ENCODE measurements at regions not wholly inside any gene's neighbourhood (a gene's known extent, or its start where the extent isn't known, plus 50 kb on each side); places are given as distances from the start of the nearest gene placed in this dataset.
"Not testable (repeated sequence)": the region's sequence is repeated elsewhere in the genome, so short reads cannot be mapped to it uniquely, and the experiment has no call there.

DNA sequence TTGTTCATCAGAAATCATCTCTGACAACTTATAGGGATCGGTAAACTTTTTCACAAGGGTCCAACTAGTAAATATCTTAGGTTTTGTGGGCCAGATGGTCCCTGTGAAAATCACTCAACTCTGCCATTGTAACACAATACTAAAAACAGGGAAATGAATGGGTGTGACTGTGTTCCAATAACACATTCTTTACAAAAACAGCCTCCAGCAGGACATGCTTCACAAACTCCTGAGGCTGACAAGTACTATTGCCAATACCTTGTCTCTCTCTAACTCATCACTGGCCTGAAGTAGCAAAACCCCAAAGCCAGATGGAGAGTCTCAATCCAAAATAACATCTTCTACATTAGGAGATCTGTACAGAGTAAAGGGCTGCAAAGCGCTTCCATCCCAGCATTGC lies 312.3 kb downstream of the TOX3 start:
- no peak for DNase-seq

DNA sequence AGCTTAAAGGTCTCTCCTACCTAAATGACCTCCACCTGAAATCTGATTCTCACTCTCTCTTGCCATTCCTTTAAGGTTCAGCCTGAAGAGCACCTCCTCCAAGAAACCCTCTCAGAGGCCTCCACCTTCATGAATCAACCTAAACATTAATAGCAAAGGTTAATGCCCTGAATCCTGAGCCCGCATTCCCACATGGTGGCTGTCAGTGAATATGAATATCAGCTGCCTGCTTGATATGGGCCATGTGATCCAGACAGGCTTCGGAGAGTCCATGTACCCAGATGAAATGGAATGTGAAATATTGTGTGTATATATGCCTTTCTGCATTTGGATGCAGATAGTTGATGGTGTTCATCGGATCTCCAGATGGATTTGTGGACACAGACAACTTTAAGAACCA lies 317.5 kb downstream of the TOX3 start:
- DNase-seq: no peak

DNA sequence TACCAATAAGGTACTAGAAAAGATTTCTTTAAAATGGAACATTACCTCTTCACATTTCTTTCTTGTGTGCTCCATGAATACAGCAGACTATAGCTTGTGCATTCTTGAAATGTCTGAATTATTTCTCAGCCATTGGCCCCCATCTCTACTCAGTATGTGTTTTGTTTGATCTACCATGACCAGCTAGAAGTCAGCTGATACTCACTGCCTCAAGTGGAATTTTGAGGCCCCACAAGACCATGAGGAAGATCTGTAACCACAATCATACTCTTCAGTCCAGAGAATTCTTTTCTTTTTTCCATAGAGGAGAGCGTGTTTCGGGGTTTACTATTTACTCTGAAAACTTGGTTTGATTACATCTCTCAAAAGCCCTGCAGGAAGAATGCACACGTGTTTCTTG lies 319.1 kb downstream of the TOX3 start:
- DNase-seq: no peak

DNA sequence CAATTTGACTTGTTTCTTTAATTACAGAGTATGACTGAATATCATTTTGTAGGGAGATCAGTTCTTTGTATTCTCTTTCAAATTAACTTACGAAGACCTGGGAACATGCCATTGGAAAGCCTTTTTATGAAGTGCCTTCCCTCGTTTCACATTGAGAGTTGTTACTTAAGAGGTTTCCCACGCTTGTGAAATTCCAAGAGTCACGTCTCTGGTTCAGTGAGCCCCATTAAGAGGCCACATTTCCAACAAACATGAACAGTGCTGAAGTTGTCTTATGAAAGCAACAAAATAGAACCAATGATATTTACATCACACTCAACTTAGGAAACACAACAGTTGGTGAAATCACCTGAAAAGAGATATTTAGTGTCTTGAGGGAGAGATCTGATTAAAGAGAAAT lies 334.1 kb downstream of the TOX3 start:
- no peak for DNase-seq

DNA sequence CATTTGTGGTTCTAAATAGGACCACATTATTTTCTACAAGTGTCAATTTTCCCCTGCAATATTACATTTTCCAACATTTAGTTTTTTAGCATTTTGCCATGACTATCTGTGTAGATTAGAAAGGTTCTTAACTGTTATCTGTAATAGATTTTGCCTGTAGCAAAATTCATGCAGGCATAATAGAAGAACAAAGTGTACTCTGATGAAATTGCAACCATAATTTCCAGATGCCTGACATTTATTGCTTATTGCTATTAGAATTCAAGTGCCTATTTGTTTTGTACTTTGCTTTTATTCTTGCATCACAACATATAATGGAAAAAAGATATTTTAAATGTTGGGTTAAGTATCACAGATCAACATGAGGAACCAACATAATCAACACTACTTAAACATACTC lies 337.7 kb downstream of the TOX3 start:
- DNase-seq: no peak

DNA sequence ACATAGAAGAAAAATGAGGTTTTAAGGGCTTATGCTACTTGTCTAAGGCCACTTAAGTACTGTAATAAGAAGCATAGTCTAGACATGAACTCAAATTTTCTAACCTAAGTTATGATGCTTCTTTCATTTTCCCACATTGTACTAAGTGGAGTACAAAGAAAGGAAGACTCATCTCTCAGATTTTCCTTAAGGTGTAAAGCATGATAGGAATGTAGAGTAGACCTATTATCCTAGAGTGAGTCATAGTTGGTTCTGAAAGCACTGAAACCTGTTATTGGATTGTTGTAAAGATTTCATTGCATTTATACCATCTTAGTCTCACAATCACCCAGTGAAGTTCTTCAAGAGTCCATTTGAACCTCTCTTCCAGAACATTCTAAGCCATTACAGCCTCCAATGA lies 343.8 kb downstream of the TOX3 start:
- DNase-seq: no peak

DNA sequence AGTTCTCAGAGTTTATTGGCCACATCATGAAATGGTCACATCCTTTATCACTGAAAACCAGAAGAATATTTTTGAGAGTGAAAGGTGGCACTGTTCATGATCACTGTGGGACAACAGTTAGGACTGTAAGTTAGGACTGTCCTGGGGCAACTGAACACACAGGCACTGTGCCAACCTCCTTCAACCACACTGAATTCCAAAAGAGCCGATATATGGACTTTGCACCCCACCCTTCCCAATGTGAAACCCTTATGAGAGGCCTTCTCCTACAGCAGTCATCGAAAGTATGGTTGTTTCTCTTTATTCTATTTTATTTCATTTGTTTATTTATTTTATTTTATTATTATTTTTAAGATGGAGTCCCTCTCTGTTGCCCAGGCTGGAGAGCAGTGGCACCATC lies 353.5 kb downstream of the TOX3 start:
- DNase-seq: no peak

DNA sequence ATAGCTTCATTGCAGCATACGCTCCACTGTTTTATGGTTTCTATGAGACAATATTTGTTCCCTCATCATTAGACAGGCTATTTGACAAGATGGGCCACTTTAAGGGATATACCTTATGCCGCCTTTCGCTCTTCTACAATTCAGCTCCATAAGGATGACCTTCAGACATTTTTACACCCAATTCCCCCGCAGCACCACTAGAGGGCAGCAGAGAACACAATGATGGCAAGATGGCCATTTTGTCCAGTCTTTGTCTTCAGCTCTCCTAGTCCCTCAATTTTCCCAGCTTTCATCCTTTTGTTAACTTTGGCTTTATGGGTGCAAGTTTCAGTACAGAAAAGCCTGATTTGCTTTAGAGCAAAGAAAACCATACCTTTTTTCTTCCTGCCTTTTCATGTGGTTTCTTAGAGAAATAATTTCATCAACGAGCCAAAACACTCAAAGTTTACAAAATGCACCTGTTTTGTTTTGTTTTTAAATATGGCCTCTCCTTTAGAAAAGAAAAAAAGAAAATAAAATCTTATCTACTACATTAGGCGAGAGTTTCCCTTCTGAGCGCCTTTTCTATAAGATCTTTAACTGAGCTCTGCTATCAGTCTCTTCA lies 355.3 kb downstream of the TOX3 start:
- DNase-seq: peak; percentile 31

DNA sequence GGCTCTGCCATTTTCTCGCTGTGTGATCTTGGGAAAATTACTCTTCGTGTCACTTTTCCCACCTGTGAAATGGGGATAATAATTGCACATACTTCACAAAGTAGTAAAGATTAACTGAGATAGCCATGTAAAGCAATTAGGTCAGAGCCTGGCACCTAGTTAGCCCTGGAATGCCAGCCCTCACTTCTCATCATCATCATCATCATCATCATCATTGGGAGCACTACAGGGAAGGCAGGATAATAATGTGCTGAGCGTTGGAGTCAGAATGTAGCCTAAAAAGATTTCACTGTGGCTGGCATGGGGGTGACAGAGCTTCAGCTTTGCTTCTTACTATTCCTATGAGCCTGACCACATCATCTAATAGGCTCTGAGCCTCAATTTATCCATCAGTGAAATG lies 362.6 kb downstream of the TOX3 start:
- DNase-seq: no peak

DNA sequence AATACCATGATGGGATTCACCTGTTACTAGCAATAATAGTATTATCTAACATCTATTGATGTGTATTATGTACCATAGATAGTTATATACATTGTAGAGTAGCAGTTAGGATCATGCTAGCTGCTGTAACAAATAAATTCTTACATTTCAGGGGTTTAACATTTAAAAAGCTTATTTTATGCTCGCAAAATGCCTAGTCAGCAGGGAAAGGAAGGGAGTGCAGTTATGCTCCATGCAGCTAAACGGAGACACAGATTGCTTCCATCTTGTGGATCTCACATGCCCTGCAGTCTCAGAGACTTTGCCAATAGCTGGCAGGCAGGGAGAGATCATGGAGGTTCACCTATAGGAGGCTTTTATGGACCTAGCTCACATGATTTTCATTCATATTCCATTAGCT lies 364.1 kb downstream of the TOX3 start:
- no peak for DNase-seq

DNA sequence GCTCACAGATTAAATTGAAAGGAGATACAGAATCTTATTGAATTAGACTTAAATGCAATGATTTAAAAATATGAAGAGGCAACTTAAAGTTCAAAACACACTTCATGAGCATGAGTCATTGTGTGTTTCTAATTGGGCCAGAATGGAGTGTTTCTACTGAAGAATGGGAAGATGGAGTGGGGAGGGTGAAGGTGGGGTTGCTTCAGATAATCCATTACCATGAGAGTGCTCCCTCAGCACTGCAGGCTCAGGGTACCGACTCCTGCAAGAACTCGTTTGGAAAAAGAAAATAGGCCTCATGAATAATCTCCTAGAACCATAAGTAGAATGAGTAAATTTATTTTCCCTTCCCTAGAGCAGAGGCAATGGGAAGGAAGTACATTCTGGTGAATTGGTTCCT lies 372.8 kb downstream of the TOX3 start:
- no peak for DNase-seq

DNA sequence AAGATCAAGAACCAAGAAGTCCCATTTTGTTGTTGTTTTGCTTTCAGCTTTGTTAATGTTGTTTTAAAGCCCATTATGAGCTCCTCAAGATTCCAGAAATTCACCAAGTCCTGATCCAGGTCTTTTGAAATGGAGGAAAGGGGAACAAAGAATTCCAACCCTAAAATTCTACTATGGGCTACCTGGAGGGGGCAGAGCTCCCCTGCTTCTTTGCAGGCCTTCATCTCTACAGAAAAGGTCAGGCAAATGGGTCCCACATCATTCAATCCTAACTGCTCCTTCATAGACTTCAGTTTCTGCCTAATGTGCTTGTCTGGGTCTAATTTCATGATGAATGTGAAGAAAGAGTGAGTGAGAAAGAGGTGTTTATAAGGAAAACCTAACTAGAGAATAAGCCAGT lies 375.5 kb downstream of the TOX3 start:
- DNase-seq: no peak

DNA sequence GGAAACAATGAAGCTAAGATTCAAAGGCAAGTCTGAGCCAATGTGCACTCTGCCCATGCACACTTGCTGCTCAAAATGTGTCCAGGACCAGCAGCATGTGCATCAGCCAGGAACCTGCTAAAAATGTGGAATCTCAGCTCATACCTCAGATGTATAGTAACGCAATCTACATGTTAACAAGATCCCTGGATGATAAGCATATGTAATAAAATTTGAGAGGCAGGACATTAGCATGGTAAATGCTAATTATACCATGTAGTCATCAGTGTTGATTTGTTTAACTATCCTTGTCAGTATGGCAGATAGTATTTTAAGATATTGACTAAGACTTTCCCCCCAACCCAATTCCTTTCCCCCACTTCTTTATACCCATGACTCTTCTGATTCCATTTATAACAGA lies 379.6 kb downstream of the TOX3 start:
- no peak for DNase-seq

DNA sequence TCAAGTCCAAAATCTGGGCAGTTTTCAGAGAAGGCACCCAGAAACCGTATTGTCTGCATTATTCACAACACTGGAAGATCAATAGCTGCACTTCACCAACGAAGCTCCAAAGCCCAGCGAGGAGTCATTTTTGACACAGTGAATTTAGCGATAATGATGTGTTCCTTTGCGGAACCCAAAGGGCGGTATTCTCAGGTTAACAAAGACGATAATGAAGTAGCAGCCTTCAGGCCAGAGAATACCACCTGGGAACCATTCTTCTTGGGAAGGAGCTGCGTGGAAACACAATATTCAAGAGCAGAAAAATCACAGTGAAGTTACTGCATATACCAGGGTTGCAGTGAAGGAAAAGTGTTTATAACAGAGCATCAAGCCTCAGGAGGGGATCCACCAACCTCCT lies 381.0 kb downstream of the TOX3 start:
- DNase-seq: no peak

DNA sequence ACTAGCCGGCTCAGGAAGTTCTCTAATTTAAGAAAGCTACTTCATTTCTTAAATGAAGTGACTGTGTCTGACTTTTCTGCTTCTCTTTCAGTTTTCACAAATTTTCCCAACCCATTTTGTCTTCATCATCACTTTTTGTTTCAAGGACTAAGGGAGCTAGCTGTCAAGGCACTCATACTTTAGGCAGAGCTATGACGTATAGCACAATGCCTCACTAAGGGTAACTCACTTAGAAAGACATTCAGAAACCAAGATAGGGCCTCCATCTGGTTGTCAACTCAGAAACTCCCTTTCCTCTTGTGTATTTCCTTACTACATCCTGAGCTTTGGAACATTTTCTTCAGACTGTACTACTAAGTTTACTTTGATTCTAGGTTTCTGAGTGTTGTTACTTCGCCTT lies 397.9 kb downstream of the TOX3 start:
- DNase-seq: no peak

DNA sequence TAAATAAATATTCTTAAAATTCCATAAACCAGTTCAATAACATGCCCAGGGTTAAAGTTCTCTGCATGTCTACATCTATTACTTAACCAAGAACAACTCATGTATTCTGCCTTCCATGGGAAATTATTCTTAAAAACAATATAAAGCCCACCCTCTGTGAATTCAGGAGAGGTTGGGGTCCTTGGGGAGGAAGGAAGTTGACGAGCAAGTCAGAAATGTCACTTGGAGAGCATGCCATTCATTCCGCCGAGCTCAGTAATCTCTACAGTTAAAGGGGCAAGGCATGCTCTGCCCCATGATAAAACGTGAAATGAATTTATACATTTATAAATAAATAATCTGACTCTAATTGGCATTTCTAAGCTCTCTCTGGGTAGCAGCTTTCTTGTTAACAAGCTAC lies 405.1 kb downstream of the TOX3 start:
- no peak for DNase-seq

DNA sequence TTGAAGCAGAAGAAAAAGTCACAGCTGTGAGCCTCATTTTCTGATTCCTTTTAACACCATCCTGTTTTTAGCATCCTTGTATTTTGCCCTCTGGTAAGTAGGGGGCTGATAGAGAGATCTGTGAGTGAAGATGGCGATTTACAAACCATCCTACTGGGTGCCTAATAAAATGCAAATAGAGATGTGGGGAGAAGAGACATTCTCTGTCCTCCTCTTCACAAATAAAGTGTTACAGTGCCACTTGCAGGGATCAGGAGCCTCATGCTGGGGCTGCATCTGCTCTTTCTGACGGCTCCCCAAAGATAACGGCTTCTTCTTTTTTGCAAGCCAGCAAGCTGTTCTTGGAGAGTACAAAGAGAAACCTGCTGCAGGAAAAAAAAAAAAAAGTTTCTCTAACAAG lies 418.6 kb downstream of the TOX3 start:
- DNase-seq: no peak

DNA sequence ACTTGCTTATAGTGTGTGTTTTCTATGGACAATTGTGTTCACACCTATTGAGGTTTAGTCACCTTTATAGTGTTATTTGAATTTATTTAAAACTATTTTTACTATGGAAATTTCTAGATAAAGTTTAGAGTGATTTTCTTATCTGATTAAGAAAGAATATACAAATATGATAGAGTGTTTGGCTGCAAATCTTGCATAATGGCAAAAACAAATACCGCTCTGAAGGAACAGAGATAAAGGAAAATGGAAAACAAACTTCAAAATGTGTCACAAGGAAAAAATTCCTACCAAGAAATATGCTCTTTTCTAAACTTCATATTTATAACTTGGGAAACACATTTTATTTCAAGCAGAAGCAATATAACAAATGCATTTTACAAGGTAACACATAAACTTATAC lies 423.1 kb downstream of the TOX3 start:
- DNase-seq: no peak

DNA sequence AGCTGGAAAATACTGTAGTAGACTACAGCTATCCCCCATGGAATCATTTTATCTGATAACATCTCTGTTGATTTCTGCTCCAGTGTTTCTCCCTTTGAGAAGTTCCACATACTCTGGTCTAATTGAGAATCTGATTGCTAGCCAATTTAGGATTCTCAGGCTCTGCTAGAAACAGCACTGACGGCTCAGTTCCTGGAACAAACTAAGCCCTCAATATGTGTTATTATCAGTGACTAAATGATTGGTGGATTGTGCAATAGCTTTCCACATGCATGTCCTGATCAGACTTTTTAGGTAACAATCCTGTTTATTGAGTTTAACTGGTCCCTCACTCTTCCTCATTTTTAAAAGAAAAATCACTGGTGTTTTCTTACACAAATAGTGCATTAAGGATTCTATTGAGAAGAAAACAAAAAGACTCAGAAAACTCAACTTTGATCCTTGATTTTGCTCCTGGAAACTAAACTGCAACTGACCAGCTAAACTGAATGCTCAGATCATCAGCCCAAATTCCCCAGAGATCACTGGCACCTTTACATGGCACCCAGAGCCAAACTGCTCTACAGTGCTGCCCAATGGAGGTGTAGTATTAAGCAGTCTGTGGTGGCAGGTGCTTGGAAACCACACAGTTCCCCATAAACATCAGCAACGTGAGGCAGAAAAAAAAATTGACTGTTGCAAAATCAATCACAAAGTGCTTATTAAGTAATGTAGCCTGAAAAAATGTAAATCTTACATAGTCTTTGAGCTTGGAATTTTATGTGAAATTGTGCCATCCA lies 423.7 kb downstream of the TOX3 start:
- DNase-seq: no peak

DNA sequence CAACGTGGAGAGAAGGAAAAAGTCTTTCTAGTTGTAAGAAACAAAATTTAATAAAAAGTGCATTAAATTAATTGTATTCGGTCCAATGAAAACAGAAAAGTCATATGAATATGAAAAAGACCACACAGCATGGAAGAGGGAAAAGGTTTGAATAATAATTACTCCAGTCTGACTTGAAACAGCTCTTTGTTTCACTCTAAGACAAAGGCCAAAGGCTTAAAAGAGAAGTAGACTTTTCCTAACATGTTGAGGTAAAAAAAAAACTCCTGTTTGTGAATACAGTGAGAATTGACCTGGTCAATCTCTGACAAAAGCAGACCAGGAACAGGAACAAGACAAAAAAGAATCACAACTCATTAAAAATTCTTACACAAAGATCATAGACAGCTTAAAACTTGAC lies 429.8 kb downstream of the TOX3 start:
- no peak for DNase-seq

DNA sequence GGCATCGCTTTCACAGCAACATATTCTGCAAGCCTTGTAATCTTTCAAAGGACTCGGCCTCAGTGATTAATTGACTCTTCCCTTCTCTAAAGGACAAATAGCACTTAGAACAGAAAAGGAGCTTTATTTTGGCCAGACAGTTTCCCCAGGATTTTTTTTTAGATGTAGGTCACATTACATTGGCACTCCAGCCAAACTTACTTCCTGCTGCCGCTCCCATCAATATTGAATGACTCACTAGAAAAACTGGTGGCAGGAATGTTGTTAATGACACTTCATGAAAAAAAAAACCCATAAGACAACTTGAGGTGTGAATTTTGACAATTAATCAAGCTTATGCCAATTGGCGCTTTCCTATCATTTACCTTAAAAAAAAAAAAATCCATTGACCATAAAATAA lies 432.6 kb downstream of the TOX3 start:
- no peak for DNase-seq

DNA sequence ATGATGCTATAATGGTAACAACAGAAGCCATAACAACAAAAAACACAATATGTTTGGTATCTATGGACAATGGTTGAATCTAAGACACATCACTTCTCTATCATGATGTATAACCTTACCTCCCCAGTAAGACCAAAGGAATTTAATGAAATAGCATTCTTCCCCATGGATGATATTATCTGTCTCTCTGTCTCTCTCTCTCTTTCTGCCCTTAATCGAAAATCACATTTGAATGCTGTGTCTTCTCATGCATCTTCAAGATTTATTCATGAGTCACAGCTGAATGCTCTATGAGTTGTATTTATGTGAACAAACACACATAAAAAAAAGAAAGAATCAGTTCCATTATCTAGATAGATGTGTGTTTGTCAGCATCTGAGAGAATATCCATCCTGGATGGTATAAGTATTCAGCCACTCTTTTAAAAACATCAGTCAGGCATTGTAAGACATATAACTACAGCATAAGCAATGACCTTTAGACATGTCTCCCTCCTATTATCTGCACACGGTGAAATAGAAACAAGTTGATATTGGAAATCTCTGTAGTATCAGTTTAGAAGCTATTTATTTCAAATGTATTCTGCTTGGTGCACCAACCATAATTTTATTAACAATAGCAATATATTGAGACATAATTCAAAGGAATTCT lies 433.3 kb downstream of the TOX3 start:
- no peak for DNase-seq

DNA sequence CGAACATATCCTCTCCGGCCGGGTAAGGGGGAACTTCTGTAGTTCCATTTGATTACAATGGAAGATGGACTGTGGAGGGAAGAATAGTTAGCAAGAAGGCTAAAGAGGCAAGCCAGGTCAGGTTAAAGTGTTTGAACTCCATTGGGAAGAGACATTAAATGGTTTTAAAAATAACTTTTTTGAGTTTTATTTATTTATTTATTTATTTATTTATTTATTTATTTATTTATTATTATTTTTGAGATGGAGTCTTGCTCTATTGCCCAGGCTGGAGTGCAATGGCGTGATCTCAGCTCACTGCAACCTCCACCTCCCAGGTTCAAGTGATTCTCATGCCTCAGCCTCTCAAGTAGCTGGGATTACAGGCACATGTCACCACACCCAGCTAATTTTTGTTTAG lies 441.9 kb downstream of the TOX3 start:
- not testable (repeated sequence) for DNase-seq

DNA sequence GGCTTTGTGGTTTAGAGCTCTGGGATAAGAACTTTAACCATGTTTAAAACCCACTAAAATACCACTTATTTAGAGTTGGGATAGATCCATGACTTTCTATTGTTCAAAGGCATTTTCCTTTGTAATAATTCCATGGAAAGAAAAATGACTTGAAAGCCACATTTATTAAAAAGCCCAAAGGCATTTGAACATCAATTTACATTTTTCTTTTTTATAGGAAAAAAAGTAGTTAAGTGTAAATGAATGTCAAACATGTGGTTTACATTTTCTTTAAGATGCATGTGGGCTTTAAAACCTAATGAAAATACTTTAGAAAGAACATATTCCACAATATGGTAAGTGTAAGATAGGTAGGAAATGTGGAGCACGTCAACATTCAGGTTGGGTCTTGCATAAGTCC lies 443.2 kb downstream of the TOX3 start:
- no peak for DNase-seq

DNA sequence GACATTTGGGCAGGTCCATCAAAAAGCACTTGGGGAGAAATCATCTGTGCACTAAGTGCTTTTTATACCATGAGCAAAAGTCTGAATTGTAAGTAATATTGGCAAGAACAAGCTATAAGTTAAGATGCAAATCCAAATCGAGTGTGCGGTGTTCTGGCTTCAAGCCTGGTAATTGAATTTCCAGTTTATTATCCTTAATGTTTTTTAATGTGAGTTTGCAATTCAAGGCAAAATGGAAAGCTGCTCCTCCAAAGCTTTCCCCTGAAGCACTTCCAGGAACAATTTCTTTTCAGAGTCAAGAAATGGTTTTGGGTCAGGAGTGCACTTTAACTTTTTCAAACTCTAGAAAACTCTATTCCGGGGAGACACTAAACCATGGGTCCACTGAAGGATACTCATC lies 445.7 kb downstream of the TOX3 start:
- no peak for DNase-seq
